Smooth muscle cell (in vitro differentiated cells): ENCODE measurements at regions not wholly inside any gene's neighbourhood (a gene's known extent, or its start where the extent isn't known, plus 50 kb on each side); places are given as distances from the start of the nearest gene placed in this dataset.

ENCODE experiments used
- DNase-seq: peaks from one replicate; lab custom pipeline; 2025; ENCODE audit not compliant: unreplicated experiment; lab: John Stamatoyannopoulos, UW
- H2AFZ ChIP-seq: fragments of 200-600 bp; sonication (generic); 2 replicates; pipeline ENCODE4 v1.6.0; 2016; ENCODE audit warnings: antibody characterized with exemption, low read depth, mild to moderate bottlenecking
- H3F3A ChIP-seq: fragments of 200-600 bp; sonication (generic); 2 replicates; pipeline ENCODE4 v1.6.0; 2017; ENCODE audit warnings: antibody characterized with exemption, low read depth
- H3K27ac ChIP-seq: fragments of 200-600 bp; sonication (generic); 2 replicates; pipeline ENCODE4 v1.5.1; 2016; ENCODE audit warnings: low read depth, mild to moderate bottlenecking
- H3K27me3 ChIP-seq: fragments of 200-600 bp; sonication (generic); 2 replicates; pipeline ENCODE4 v1.6.1; 2016; ENCODE audit warnings: low read depth, mild to moderate bottlenecking
- H3K36me3 ChIP-seq: fragments of 200-600 bp; sonication (generic); 2 replicates; pipeline ENCODE4 v1.5.1; 2016; ENCODE audit warnings: low read depth
- H3K4me1 ChIP-seq: fragments of 200-600 bp; sonication (generic); 2 replicates; pipeline ENCODE4 v1.5.1; 2016; ENCODE audit warnings: low read depth
- H3K4me2 ChIP-seq: fragments of 200-600 bp; sonication (generic); 2 replicates; pipeline ENCODE4 v1.6.0; 2016; ENCODE audit warnings: mild to moderate bottlenecking
- H3K4me3 ChIP-seq: fragments of 200-600 bp; sonication (generic); 2 replicates; pipeline ENCODE4 v1.5.1; 2016; ENCODE audit warnings: mild to moderate bottlenecking
- H3K79me2 ChIP-seq: fragments of 200-600 bp; sonication (generic); 2 replicates; pipeline ENCODE4 v1.6.0; 2016; ENCODE audit warnings: low read depth, mild to moderate bottlenecking
- H3K9ac ChIP-seq: fragments of 200-600 bp; sonication (generic); 2 replicates; pipeline ENCODE4 v1.6.0; 2016; ENCODE audit warnings: low read depth
- H3K9me3 ChIP-seq: fragments of 200-600 bp; sonication (generic); replicated peaks from 2 replicates; pipeline ENCODE4 v1.5.1; 2016; ENCODE audit warnings: low read depth
- H4K20me1 ChIP-seq: fragments of 200-600 bp; sonication (generic); 2 replicates; pipeline ENCODE4 v1.6.0; 2016; ENCODE audit warnings: low read depth
- WGBS: methylation state at CpG from one replicate; pipeline ENCODE4 v1.1.7; 2016; ENCODE audit warnings: low lambda C conversion rate; 5-methylcytosine and 5-hydroxymethylcytosine counted together
- TF ChIP-seq, protein P1 (sequence below): fragments of 200-600 bp; sonication (generic); IDR thresholded peaks from 2 replicates; pipeline ENCODE4 v1.5.1; 2017; ENCODE audit warnings: borderline replicate concordance, mild to moderate bottlenecking, antibody characterized with exemption; ENCODE audit not compliant: insufficient read depth, poor library complexity, severe bottlenecking

- WGBS = 28% methylated on average over 3 of the region's 3 CpGs
- no peaks in the 10 kb centered on the region for H3K4me1 ChIP-seq
- H3F3A ChIP-seq = no peaks in the 10 kb centered on the region
- no peak overlapping the region for H3K9ac ChIP-seq
- H4K20me1 ChIP-seq = no peaks in the 10 kb centered on the region
- no peak overlapping the region for H3K4me2 ChIP-seq
- H3K36me3 ChIP-seq = no peaks in the 10 kb centered on the region
- H3K9me3 ChIP-seq = no peaks in the 10 kb centered on the region
- no peaks in the 10 kb centered on the region for H3K27me3 ChIP-seq
- DNase-seq = no peak
- H3K79me2 ChIP-seq = no peaks in the 10 kb centered on the region
- H3K4me3 ChIP-seq = no peak overlapping the region
- TF ChIP-seq, protein P1, sequence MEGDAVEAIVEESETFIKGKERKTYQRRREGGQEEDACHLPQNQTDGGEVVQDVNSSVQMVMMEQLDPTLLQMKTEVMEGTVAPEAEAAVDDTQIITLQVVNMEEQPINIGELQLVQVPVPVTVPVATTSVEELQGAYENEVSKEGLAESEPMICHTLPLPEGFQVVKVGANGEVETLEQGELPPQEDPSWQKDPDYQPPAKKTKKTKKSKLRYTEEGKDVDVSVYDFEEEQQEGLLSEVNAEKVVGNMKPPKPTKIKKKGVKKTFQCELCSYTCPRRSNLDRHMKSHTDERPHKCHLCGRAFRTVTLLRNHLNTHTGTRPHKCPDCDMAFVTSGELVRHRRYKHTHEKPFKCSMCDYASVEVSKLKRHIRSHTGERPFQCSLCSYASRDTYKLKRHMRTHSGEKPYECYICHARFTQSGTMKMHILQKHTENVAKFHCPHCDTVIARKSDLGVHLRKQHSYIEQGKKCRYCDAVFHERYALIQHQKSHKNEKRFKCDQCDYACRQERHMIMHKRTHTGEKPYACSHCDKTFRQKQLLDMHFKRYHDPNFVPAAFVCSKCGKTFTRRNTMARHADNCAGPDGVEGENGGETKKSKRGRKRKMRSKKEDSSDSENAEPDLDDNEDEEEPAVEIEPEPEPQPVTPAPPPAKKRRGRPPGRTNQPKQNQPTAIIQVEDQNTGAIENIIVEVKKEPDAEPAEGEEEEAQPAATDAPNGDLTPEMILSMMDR = no peak
- no peak overlapping the region for H2AFZ ChIP-seq
- H3K27ac ChIP-seq = no peak overlapping the region
Observed at GRCh38 chr3:176927280-176927679, 270.0 kb downstream of the TBL1XR1 start.

- Histone ChIP-seq H3K79me2 (no peaks in the 10 kb centered on the region), H3K9ac (no peak overlapping the region), H2AFZ (no peak overlapping the region), H3K27me3 (no peaks in the 10 kb centered on the region), H3K9me3 (no peaks in the 10 kb centered on the region), H3K4me2 (no peak overlapping the region), H4K20me1 (no peaks in the 10 kb centered on the region), H3F3A (no peaks in the 10 kb centered on the region), H3K4me1 (no peaks in the 10 kb centered on the region), H3K4me3 (no peak overlapping the region), H3K36me3 (no peaks in the 10 kb centered on the region), H3K27ac (no peak overlapping the region)
- TF ChIP-seq, protein P1 = no peak
- WGBS = 100% methylated on average over 2 of the region's 2 CpGs
- DNase-seq = no peak
Observed at GRCh38 chr3:176926688-176927087, 270.6 kb downstream of the TBL1XR1 start.

- Histone ChIP-seq H3K27me3 (no peaks in the 10 kb centered on the region), H2AFZ (no peak overlapping the region), H3K9me3 (no peaks in the 10 kb centered on the region), H3F3A (no peaks in the 10 kb centered on the region), H3K79me2 (no peaks in the 10 kb centered on the region), H3K4me1 (no peaks in the 10 kb centered on the region), H3K4me2 (no peak overlapping the region), H3K9ac (no peak overlapping the region), H3K4me3 (no peak overlapping the region), H3K36me3 (no peaks in the 10 kb centered on the region), H4K20me1 (no peaks in the 10 kb centered on the region), H3K27ac (no peak overlapping the region)
- TF ChIP-seq, protein P1 = no peak
- 56% methylated on average over 3 of the region's 3 CpGs for WGBS
- no peak for DNase-seq
Observed at GRCh38 chr3:176926034-176926433, 271.2 kb downstream of the TBL1XR1 start.

DNA sequence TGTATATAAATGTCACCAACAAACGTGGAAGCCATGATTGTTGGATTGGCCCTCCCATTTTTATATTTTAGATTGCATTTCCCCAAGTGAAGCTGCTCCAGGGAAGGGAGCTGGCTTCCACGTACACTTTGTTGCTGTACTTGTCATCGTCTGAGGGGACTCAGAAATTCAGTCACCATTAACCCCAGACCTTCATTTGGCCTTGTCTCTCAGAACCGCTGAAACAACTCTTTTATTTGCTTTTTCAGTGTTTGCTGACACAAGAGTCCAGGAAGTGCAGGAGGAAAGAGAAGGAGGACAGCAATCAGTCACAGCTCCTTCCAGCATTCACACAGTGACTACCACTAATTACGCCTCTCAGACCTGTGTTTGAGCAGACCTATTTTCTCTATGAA lies 276.5 kb downstream of the TBL1XR1 start:
- no peak overlapping the region for H3K4me2 ChIP-seq
- H4K20me1 ChIP-seq = no peaks in the 10 kb centered on the region
- no peaks in the 10 kb centered on the region for H3K27me3 ChIP-seq
- H3K36me3 ChIP-seq = no peaks in the 10 kb centered on the region
- H3F3A ChIP-seq = no peaks in the 10 kb centered on the region
- H3K79me2 ChIP-seq = no peaks in the 10 kb centered on the region
- H3K27ac ChIP-seq = peak overlapping the region; percentile 78
- peak overlapping the region; percentile 31 for H2AFZ ChIP-seq
- H3K4me3 ChIP-seq = no peak overlapping the region
- TF ChIP-seq, protein P1 = no peak
- H3K9ac ChIP-seq = peak overlapping the region; percentile 46
- no peaks in the 10 kb centered on the region for H3K4me1 ChIP-seq
- no peaks in the 10 kb centered on the region for H3K9me3 ChIP-seq
- 65% methylated on average over 5 of the region's 5 CpGs for WGBS
- no peak for DNase-seq
